Daoy (cell line): ENCODE measurements at regions not wholly inside any gene's neighbourhood (a gene's known extent, or its start where the extent isn't known, plus 50 kb on each side); places are given as distances from the start of the nearest gene placed in this dataset.
A peak's percentile ranks its signal among the peaks of the same experiment; 100 is the strongest.
"Not testable (repeated sequence)": the region's sequence is repeated elsewhere in the genome, so short reads cannot be mapped to it uniquely, and the experiment has no call there.

Experiments
- DNase-seq: peaks from one replicate; pipeline ENCODE4 v3.0.0-alpha.2; 2015; ENCODE audit warnings: low read depth

DNA sequence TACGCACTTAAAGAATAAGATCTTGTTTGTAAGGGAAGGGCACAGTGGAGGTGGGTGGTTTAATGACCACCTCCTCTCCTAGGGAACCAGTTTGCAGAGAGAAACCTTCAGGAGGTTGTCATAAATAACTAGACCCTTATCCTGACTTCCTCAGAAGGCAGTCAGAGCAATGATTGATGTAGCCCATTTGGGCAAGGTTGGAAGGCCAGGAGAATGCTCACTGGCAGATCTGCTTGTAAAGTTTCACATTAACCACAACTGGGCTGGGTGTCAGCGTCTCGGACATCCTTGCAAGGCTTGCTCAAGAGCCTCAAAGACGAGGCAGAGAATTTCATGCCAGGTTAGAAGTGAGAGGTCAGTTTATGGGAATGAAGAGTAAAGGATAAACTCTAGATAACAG lies 87.6 kb upstream of the TRABD2B start:
- DNase-seq = no peak

GRCh38 chr1:48082271-48082962 lies 85.2 kb upstream of the TRABD2B start:
- DNase-seq = no peak

GRCh38 chr1:48080331-48081255 lies 83.4 kb upstream of the TRABD2B start:
- DNase-seq = no peak

DNA sequence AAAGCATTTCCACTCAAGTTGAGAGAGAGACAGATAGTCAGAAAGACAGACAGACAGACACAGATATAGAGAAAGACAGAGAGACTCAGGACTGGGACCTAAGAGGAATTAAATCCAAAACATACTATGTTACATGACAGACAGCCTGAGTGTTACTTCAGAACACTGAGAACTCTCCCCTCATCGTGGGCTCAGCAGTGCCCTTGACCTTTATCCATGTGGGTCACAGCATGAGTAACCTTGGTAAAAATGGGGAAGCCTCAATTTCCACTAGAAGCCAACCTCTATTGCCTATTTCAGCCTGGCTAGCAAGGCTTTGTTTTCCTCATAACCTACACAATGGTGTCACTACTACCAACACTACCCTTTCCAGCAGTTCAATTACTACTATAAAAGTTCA lies 81.9 kb upstream of the TRABD2B start:
- DNase-seq = no peak

DNA sequence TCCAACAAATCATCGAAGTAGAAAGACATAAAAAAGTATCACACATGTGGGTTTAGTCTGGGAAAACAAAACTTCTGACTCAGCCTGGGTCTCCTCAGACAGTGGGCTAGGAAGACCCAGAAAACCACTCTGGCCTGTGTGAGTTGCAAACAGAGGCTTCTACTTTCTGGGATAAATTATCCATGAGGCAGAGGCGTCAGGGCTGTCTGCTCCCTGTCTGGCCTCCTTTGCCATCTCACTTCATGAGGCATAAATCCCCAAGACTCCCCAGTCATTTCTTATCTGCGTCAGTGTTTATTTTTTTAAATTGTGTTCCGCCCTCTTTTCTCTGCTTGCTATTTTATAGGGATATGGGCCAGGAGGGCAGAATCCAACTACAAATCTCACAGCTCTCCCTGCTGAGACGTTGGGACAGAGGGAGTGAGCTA lies 80.6 kb upstream of the TRABD2B start:
- peak; percentile 42 for DNase-seq

DNA sequence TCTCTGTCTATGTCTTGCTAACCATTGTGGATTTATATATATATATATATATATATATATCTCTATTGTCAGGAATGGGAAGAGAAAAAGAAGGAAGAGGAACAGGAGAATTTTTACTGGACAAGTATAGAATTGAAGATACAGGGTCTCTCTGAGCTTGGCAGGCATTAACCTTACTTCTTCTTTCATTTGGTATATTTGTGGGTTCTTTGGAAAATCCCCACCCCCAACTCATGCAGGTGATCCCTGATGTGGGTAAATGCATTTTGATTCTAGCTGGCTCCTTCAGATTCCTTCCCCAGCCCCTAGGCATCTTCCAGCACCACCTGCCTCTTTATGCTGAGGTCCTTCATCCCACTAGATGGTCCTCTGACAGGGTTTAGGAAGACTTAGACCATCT lies 78.8 kb upstream of the TRABD2B start:
- no peak for DNase-seq

DNA sequence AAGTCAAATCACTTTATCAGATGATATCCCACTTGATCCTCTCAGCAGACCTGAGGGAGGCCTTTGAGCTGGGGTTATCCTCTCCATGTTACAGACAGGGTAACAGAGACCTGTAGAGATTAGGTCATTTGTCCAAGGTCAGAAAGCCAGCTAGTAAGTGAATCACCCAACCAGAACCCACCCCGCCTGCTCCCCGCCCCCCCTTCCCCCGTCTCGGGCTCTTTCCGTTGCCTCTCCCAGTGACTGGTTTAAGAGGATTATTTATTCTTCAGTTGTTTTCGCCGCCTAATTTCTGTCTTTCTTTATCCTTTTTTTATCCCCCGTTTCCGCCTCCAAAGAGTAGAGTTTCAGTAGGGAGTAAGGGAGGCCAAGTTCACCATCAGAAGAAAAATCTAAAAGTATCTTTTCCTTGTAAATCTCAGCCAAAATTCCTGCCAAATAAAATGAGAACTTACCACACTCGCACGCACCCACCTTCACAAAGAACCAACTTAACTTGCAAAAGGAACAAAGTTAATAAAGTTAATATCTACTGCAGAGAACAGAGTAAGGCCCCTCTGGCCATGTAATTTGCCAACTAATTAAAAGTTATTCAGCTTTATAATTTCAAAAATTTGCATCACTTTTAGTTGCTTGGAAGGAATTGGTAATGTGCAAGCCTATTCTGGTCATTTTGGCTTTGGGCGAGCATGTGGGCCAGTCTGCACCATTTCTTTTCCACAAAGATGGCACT lies 76.8 kb upstream of the TRABD2B start:
- DNase-seq = peak; percentile 26

DNA sequence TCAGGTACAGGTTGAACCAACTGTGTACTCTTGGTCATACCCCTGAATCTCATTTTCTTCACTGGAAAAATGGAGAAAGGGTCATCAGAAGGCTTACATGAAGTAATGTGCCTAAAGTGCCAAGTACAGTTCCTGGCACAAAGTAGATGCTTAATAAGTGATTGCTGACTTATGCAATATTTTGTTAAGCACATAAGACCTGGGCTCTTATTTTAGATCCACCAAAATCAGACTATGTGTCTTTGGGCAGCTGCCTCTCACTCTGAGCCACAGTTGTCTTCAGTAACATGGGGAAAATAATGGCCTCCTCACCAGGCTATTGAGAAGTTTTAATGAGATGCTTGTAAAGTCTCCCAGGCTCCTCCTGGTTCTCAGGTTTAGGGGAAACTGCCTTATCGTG lies 74.3 kb upstream of the TRABD2B start:
- no peak for DNase-seq

GRCh38 chr1:48070396-48070750 lies 73.2 kb upstream of the TRABD2B start:
- DNase-seq = no peak

DNA sequence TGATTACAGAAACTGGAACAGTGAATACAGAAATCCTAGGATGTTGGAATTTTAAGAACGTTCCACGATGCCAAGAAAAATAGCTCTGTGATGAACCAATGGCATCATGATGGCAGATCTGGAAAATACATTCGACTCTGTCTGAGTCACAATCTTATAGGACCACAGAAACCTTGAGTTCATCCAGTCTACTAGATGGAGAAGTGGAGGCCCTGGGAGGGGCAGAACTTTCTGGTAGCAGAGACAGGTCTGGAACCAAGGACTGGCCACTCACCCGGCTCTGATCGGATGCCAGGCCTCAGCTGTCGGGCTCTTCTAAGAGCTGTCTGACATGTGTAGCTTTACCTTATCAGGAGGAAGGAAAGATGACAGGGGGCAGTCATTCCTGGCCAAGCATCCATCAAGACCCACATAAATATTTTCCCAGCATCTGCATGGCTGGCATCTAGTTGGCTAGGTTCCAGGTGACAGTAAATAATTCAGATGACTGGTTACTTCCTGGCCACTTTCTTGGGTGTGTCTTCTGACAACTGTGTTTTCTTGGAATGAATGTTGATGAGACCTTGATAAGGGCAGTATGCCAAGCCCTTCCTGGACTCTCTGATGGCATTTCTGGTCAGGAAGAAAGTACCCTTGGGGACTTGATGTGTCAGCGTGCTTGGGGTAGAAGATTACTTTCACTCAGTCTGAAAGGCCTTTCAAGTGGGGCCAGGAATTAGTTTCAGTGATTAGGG lies 72.6 kb upstream of the TRABD2B start:
- peak; percentile 37 for DNase-seq

- DNase-seq = no peak
These were observed 71.0 kb upstream of the TRABD2B start for GRCh38 chr1:48068206-48068605.

GRCh38 chr1:48066936-48067335 lies 69.8 kb upstream of the TRABD2B start:
- DNase-seq = no peak

GRCh38 chr1:48064693-48065092 lies 67.5 kb upstream of the TRABD2B start:
- DNase-seq = not testable (repeated sequence)

DNA sequence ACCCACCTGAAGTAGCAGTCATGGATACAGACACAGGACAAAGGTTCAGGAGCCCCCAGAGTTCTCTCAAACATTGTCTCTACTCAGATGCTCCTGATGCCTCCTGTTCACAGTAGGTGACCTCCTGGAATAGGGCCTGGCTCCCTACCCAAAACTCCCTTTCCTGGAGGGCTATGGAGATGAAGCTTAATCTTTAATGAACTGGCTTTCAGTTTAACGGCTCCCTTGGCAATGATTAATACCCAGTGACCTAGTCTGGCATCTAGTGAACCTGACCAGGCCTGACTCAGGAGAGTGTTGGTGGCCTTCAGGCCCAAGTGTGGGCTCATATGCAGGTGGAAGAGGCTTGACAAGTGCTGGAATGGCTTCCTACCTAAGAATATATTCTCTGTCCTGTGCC lies 65.2 kb upstream of the TRABD2B start:
- DNase-seq = no peak

DNA sequence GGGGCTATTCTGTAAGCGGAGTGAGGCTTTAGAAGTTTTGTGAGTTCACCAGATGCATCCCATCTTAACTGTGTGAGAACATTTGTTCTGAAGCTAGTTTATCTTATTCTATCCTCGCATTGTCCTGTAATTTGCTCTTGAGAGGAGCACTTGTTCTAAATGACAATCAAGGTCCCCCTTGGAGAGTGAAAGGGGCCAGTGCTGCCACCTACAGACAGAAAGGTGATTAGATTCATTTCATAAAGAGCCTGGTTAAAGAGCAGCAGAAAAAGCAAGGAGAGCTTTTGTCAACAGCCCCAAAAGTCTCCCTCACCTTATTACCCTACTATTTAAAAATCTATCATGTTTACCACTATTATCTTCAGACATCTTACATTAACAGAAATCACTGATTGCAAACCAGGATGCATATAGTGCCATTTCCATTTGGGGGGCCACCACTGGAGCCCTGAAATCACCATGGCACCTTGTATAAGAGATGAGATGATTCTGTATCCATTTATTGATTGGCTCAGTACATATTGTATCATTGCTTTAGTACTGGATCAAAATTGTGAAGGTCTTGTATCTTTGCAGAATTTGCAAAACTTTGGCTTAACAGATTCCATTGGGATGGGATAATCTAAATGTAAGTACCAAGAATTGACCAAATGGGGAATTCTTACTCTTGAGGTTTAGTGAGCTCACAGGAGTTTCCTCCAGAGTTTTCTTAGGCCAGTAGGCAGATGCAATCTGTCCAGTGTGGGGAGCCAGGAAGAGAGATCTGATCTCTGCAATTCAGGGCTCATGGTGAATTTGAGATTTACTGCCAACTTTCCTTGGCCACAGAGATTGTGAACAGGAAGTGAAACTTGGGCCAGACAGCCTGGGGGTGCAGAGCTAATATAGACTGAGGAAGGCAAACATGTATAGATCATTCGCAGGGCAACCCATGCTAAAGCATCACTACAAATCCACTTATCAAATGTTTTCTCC lies 64.3 kb upstream of the TRABD2B start:
- peak; percentile 52 for DNase-seq

- DNase-seq = no peak
These were observed 62.1 kb upstream of the TRABD2B start for GRCh38 chr1:48059289-48059688.

GRCh38 chr1:48058135-48059025 lies 61.2 kb upstream of the TRABD2B start:
- no peak for DNase-seq

GRCh38 chr1:48057249-48057648 lies 60.1 kb upstream of the TRABD2B start:
- no peak for DNase-seq
